Fibroblast of pulmonary artery (primary cell): ENCODE measurements at regions not wholly inside any gene's neighbourhood (a gene's known extent, or its start where the extent isn't known, plus 50 kb on each side); places are given as distances from the start of the nearest gene placed in this dataset.
"Not testable (repeated sequence)": the region's sequence is repeated elsewhere in the genome, so short reads cannot be mapped to it uniquely, and the experiment has no call there.

Experiments
- DNase-seq: peaks from one replicate; pipeline ENCODE4 v3.0.0-alpha.2; 2010; ENCODE audit warnings: low read depth
- H3K4me3 ChIP-seq: replicated peaks from 2 replicates; pipeline ENCODE4 v1.5.1; 2011; ENCODE audit warnings: low read depth, mild to moderate bottlenecking, control low read depth, low read length, moderate library complexity
- CTCF ChIP-seq: IDR thresholded peaks from 2 replicates; pipeline ENCODE4 v1.5.1; 2011; ENCODE audit warnings: mild to moderate bottlenecking, control low read depth, low read length, inconsistent platforms; ENCODE audit errors: missing control alignments

GRCh38 chr2:75389271-75389670, 171.5 kb downstream of the EVA1A start:
- no peak for TF ChIP-seq CTCF
- DNase-seq = no peak

GRCh38 chr2:75381032-75381431, 179.7 kb downstream of the EVA1A start:
- no peak for TF ChIP-seq CTCF
- no peak for DNase-seq
- no peak overlapping the region for H3K4me3 ChIP-seq

More at GRCh38 chr2:75389271-75389670, 171.5 kb downstream of the EVA1A start:
- H3K4me3 ChIP-seq = no peak overlapping the region

- no peak overlapping the region for H3K4me3 ChIP-seq
- TF ChIP-seq CTCF = no peak
- DNase-seq = no peak
These were observed 180.3 kb upstream of the TACR1 start for GRCh38 chr2:75379476-75380210.

GRCh38 chr2:75375646-75376582, 176.6 kb upstream of the TACR1 start:
- TF ChIP-seq CTCF = no peak

GRCh38 chr2:75374414-75374957, 175.2 kb upstream of the TACR1 start:
- H3K4me3 ChIP-seq, DNase-seq: not testable (repeated sequence)

More at GRCh38 chr2:75375646-75376582, 176.6 kb upstream of the TACR1 start:
- DNase-seq = no peak
- no peak overlapping the region for H3K4me3 ChIP-seq

- no peak overlapping the region for H3K4me3 ChIP-seq
- TF ChIP-seq CTCF = no peak
- DNase-seq = no peak
These were observed 168.1 kb upstream of the TACR1 start for GRCh38 chr2:75367401-75367800.

- no peak overlapping the region for H3K4me3 ChIP-seq
- DNase-seq = no peak
- no peak for TF ChIP-seq CTCF
These were observed 162.2 kb upstream of the TACR1 start for GRCh38 chr2:75361486-75361885.
